NCI-H128 (cell line): ENCODE measurements at regions not wholly inside any gene's neighbourhood (a gene's known extent, or its start where the extent isn't known, plus 50 kb on each side); places are given as distances from the start of the nearest gene placed in this dataset.

Experiments used
- DNase-seq: peaks from one replicate; lab custom pipeline; 2025; ENCODE audit not compliant: unreplicated experiment; lab: John Stamatoyannopoulos, UW

GRCh38 chr15:63454503-63455211 lies 49.7 kb upstream of the USP3 start:
- no peak for DNase-seq
